Natural killer cell (primary cell): ENCODE measurements at regions not wholly inside any gene's neighbourhood (a gene's known extent, or its start where the extent isn't known, plus 50 kb on each side); places are given as distances from the start of the nearest gene placed in this dataset.

Experiments used
- ATAC-seq, 3 donors: fragments of 150-1000 bp in 2 of 3; fragments of 200-7000 bp in 1 of 3; cut with Tn5 transposase; 1 replicate in 1 of 3; 2 replicates in 2 of 3; pipeline ENCODE4 v1.10.0; 2021; ENCODE audit warnings: mild to moderate bottlenecking in 2 of 3, moderate library complexity in 2 of 3
- DNase-seq, 2 donors: peaks; one replicate each; pipeline versions ENCODE4 v3.0.0 to v3.0.0-alpha.2; 2013 to 2021; ENCODE audit warnings: mixed read lengths in 1 of 2
- H3K27ac ChIP-seq: one replicate; pipeline ENCODE4 v1.5.1; 2013; ENCODE audit warnings: mild to moderate bottlenecking, low read length
- H3K27me3 ChIP-seq: one replicate; pipeline ENCODE4 v1.6.1; 2013; ENCODE audit warnings: low read length; ENCODE audit not compliant: control insufficient read depth, insufficient read depth
- H3K36me3 ChIP-seq: one replicate; pipeline ENCODE4 v1.6.1; 2013; ENCODE audit warnings: low read length; ENCODE audit not compliant: control insufficient read depth, insufficient read depth
- H3K4me1 ChIP-seq: one replicate; pipeline ENCODE4 v1.6.1; 2013; ENCODE audit warnings: low read length; ENCODE audit not compliant: control insufficient read depth, insufficient read depth
- H3K4me3 ChIP-seq: one replicate; pipeline ENCODE4 v1.5.1; 2013; ENCODE audit warnings: low read length
- H3K9me3 ChIP-seq: one replicate; pipeline ENCODE4 v1.6.1; 2013; ENCODE audit warnings: low read length; ENCODE audit not compliant: control insufficient read depth, insufficient read depth
- H3K27ac Mint-ChIP-seq, 2 donors: one replicate each; pipeline ENCODE4 v1.8.0; 2022; ENCODE audit warnings: mild to moderate bottlenecking in 2 of 2, mixed read lengths in 2 of 2, moderate library complexity in 1 of 2
- H3K27me3 Mint-ChIP-seq, 2 donors: one replicate each; pipeline ENCODE4 v1.8.0; 2022; ENCODE audit warnings: low read depth in 2 of 2, mixed read lengths in 2 of 2
- H3K36me3 Mint-ChIP-seq: one replicate; pipeline ENCODE4 v1.8.0; 2022; ENCODE audit warnings: mixed read lengths
- H3K4me1 Mint-ChIP-seq, 2 donors: one replicate each; pipeline ENCODE4 v1.8.0; 2022; ENCODE audit warnings: mixed read lengths in 2 of 2
- H3K4me3 Mint-ChIP-seq: one replicate; pipeline ENCODE4 v1.8.0; 2022; ENCODE audit warnings: mild to moderate bottlenecking, moderate library complexity, mixed read lengths
- H3K9me3 Mint-ChIP-seq, 2 donors: one replicate each; pipeline ENCODE4 v1.8.0; 2022; ENCODE audit warnings: mixed read lengths in 2 of 2
- CTCF ChIP-seq: fragments of 200-600 bp; IDR thresholded peaks from one replicate; pipeline ENCODE4 v1.8.0; 2022; ENCODE audit warnings: antibody characterized with exemption
- WGBS: methylation state at CpG from one replicate; pipeline ENCODE4 v1.1.7; 2013; ENCODE audit warnings: missing lambda C conversion rate; ENCODE audit not compliant: insufficient coverage; 5-methylcytosine and 5-hydroxymethylcytosine counted together
- intact Hi-C: fragments of 100-400 bp; cut with micrococcal nuclease; formaldehyde crosslinking; loops from one replicate; pipeline ENCODE4 v1.14.2; 2022

GRCh38 chr11:88414981-88415413, 77.5 kb upstream of the CTSC start:
- H3K27ac Mint-ChIP-seq = peak overlapping the region; percentile 80 to 92
- ATAC-seq = peak; percentile 65 to 81 (median 78)

GRCh38 chr11:88414385-88414861, 76.9 kb upstream of the CTSC start:
- DNase-seq (peak in 1 of 2 donors; percentile 63), ATAC-seq (peak; percentile 46 to 61 (median 59))
- H3K27ac Mint-ChIP-seq = peak overlapping the region; percentile 80 to 92
- Histone ChIP-seq H3K4me1 (peaks cover 23% of the 10 kb centered on the region), H3K4me3 (no peak overlapping the region), H3K27ac (peak overlapping the region; percentile 23), H3K9me3 (no peaks in the 10 kb centered on the region), H3K36me3 (no peaks in the 10 kb centered on the region), H3K27me3 (no peaks in the 10 kb centered on the region)
- intact Hi-C loops = loop anchor here (1.0 to 2.0 kb wide), 2 partner anchors 78 to 113 kb away; partner anchors contain the start of gene CTSC
- H3K9me3 Mint-ChIP-seq = no peaks in the 10 kb centered on the region
- peaks cover 61 to 71% of the 10 kb centered on the region in 2 donors for H3K4me1 Mint-ChIP-seq
- 11% methylated on average over 3 of the region's 5 CpGs for WGBS
- H3K36me3 Mint-ChIP-seq = no peaks in the 10 kb centered on the region
- no peaks in the 10 kb centered on the region for H3K27me3 Mint-ChIP-seq
- H3K4me3 Mint-ChIP-seq = peak overlapping the region; percentile 81
- no peak for TF ChIP-seq CTCF

More at GRCh38 chr11:88414981-88415413, 77.5 kb upstream of the CTSC start:
- Mint-ChIP-seq H3K27me3 (no peaks in the 10 kb centered on the region), H3K36me3 (no peaks in the 10 kb centered on the region), H3K4me3 (peak overlapping the region; percentile 81), H3K4me1 (peaks cover 66 to 77% of the 10 kb centered on the region in 2 donors), H3K9me3 (no peaks in the 10 kb centered on the region)
- 3% methylated on average over 3 of the region's 3 CpGs for WGBS
- peak in 1 of 2 donors; percentile 60 for DNase-seq
- H3K36me3 ChIP-seq = no peaks in the 10 kb centered on the region
- peak overlapping the region; percentile 23 for H3K27ac ChIP-seq
- H3K27me3 ChIP-seq = no peaks in the 10 kb centered on the region
- no peaks in the 10 kb centered on the region for H3K9me3 ChIP-seq
- intact Hi-C loops = loop anchor here (1.0 to 2.0 kb wide), 2 partner anchors 78 to 114 kb away; partner anchors contain the start of gene CTSC
- peaks cover 23% of the 10 kb centered on the region for H3K4me1 ChIP-seq
- H3K4me3 ChIP-seq = no peak overlapping the region
- no peak for TF ChIP-seq CTCF

GRCh38 chr11:88411265-88411664, 73.7 kb upstream of the CTSC start:
- no peak overlapping the region for H3K27ac ChIP-seq
- DNase-seq = no peak
- H3K4me1 ChIP-seq = peaks cover 14% of the 10 kb centered on the region
- Mint-ChIP-seq H3K27me3 (no peaks in the 10 kb centered on the region), H3K4me3 (no peak overlapping the region), H3K9me3 (no peaks in the 10 kb centered on the region), H3K27ac (no peak overlapping the region), H3K4me1 (peaks cover 44 to 53% of the 10 kb centered on the region in 2 donors), H3K36me3 (no peaks in the 10 kb centered on the region)
- no peak for TF ChIP-seq CTCF
- H3K27me3 ChIP-seq = no peaks in the 10 kb centered on the region
- no peaks in the 10 kb centered on the region for H3K9me3 ChIP-seq
- no peaks in the 10 kb centered on the region for H3K36me3 ChIP-seq
- no peak overlapping the region for H3K4me3 ChIP-seq
- no peak for ATAC-seq
- intact Hi-C loops = no loop called here

- no peak for ATAC-seq
Observed at GRCh38 chr11:88410656-88411055, 73.1 kb upstream of the CTSC start.

More at GRCh38 chr11:88410656-88411055, 73.1 kb upstream of the CTSC start:
- Histone ChIP-seq H3K27ac (no peak overlapping the region), H3K4me3 (no peak overlapping the region), H3K27me3 (no peaks in the 10 kb centered on the region), H3K9me3 (no peaks in the 10 kb centered on the region), H3K36me3 (no peaks in the 10 kb centered on the region), H3K4me1 (peaks cover 10% of the 10 kb centered on the region)
- no peak overlapping the region for H3K27ac Mint-ChIP-seq
- no peaks in the 10 kb centered on the region for H3K27me3 Mint-ChIP-seq
- no peaks in the 10 kb centered on the region for H3K36me3 Mint-ChIP-seq
- DNase-seq = no peak
- no peaks in the 10 kb centered on the region for H3K9me3 Mint-ChIP-seq
- no peak for TF ChIP-seq CTCF
- peaks cover 37 to 47% of the 10 kb centered on the region in 2 donors for H3K4me1 Mint-ChIP-seq
- WGBS = 100% methylated on average over 2 of the region's 3 CpGs
- no peak overlapping the region for H3K4me3 Mint-ChIP-seq
- intact Hi-C loops = no loop called here
